HG02623 (cell line): ENCODE measurements at regions not wholly inside any gene's neighbourhood (a gene's known extent, or its start where the extent isn't known, plus 50 kb on each side); places are given as distances from the start of the nearest gene placed in this dataset.

Experiments used
- ATAC-seq: cut with Tn5 transposase; IDR thresholded peaks from one replicate; pipeline ENCODE4 v1.9.1; 2021; ENCODE audit warnings: moderate library complexity; ENCODE audit not compliant: unreplicated experiment

GRCh38 chr15:81869161-81869954 lies 176.5 kb downstream of the MEX3B start:
- ATAC-seq: no peak

- ATAC-seq: peak; percentile 96
Observed at GRCh38 chr15:81865850-81866537, 179.8 kb downstream of the MEX3B start.

- ATAC-seq: no peak
Observed at GRCh38 chr15:81863162-81863561, 182.7 kb downstream of the MEX3B start.

- ATAC-seq: no peak
Observed at GRCh38 chr15:81859737-81860516, 185.9 kb downstream of the MEX3B start.

GRCh38 chr15:81858586-81858985 lies 187.2 kb downstream of the MEX3B start:
- no peak for ATAC-seq

DNA sequence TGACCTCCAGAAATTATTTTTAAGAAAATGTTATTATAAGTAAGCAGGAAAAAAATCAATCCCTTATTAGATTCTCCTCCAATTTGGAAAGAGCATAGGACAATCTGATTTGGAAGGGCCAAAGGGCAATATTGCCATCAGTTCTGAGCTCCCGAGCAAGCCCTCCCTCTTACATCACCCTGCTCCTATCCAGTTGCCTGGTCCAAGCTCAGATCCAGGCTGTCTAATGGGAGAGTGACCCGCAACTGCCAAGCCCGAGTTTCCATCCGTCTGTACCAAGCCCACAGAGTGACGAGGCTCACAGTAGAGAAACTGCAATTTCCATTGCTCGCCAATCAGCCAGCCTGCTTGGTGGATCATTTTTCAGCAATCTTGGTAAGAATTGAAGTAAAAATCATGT lies 187.7 kb downstream of the MEX3B start:
- ATAC-seq: no peak

GRCh38 chr15:81856634-81857026 lies 189.2 kb downstream of the MEX3B start:
- no peak for ATAC-seq

DNA sequence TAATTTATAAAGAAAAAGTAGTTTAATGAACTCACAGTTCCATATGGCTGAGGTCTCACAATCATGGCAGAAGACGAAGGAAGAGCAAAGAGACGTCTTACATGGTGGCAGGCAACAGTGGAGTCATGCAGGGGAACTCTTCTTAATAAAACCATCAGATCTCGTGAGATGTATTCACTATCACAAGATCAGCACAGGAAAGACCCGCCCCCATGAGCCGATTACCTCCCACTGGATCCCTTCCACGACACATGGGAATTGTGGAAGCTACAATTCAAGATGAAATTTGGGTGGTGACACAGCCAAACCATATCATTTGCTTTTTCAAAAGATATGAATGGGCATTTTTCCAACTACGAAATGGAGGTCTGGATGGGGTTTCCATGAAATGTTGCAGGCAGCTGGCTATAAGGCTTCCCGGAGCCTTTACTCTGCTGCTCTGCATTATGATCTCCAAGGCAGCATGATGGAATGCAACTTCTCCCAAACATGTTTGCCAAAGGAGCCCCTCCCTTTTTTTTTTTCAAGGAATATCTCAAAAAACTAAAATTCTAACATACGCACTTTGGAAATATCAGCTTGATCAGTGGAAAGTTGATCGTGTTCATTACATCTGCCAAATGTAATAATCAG lies 189.7 kb downstream of the MEX3B start:
- no peak for ATAC-seq

GRCh38 chr15:81853150-81853748 lies 192.6 kb downstream of the MEX3B start:
- ATAC-seq: no peak

DNA sequence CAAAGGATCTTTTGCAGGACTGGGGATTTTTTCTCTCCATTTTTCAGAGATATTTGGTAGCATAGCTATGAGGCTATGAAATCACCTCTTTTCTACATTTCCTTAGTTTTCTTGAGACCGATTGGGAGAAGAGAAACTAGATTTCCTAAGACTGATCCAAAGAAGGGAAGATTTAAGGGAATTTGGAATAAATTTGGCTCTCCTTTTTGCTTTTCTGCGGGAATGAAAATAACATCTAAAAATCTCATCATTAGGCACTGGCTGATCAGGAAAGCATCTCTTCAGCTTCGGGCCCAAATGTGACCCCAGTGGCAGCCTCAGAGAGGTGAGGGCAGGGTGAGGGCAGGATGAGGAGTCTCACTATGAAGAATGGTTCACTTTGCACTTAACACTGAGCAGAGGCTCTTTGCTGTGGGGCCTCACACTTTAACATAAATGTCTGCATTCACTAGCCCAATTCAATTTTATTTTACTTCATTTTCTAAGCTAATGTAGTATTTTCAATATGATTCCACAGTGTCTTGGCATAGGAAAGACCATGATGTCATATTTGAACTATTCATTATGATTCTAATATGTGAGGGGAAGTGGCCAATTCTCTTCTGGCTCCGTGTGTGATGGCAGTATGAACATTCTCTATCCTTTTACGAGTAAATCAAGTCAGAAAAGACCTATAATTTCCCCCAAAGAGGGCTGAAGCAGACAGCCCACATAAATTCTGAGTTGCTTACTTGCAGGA lies 193.2 kb downstream of the MEX3B start:
- ATAC-seq: no peak

DNA sequence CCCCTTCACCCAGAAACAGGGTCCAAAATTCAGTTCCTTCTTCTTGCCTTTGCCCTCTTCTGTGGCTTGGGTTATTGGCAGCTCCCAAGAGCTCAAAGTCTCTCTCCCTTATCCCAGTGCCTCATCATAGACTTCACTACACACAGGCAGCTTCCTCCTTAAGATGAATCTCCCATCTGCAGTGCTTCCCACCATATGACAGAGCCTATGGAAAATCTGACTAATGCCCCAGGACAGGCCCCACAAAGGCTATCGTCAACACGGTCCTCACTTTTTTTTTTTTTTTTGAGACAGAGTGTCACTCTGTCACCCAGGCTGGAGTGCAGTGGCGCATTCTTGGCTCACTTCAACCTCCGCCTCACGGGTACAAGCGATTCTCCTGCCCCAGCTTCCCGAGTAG lies 194.1 kb downstream of the MEX3B start:
- ATAC-seq: no peak

DNA sequence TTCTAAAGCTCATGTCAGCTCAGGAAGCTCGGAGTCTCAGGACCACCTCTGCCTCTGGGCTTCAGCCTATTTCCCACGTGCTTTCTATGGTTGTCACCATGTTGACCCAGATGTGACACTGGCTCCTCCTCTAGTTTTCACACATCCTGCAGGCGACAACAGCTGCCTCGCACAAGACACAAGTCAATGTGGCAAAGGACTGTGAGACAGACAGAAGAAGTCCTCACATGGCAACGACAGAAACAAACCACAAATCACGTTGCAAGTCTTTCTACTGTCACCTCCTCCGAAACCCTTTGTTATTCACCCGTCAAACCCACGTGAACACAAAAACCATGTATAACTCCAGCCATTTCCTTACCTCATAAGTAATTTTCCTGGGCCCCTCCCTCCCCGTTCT lies 194.5 kb downstream of the MEX3B start:
- no peak for ATAC-seq

GRCh38 chr15:81849289-81849688 lies 196.5 kb downstream of the MEX3B start:
- ATAC-seq: no peak

DNA sequence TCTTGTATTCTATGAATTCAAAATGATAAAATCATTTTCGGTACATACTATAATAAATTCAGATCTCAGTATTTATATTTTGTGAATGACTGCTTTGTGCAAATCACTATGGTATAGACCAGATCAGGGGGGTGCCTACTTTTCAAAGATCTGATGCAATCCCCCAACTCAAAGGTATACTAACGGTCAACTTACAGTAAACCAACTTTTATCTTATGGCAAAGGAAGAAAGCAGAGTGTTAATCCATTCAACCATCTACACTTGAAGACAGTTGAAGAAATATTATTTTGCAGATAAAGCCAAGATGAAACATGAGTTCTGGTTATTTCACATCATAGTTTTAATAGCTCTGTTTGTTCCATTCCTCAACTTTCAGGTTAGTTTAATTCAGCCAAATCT lies 197.1 kb downstream of the MEX3B start:
- no peak for ATAC-seq

- no peak for ATAC-seq
Observed at GRCh38 chr15:81843757-81844407, 201.9 kb downstream of the MEX3B start.

GRCh38 chr15:81843226-81843625 lies 202.6 kb downstream of the MEX3B start:
- ATAC-seq: peak; percentile 63

DNA sequence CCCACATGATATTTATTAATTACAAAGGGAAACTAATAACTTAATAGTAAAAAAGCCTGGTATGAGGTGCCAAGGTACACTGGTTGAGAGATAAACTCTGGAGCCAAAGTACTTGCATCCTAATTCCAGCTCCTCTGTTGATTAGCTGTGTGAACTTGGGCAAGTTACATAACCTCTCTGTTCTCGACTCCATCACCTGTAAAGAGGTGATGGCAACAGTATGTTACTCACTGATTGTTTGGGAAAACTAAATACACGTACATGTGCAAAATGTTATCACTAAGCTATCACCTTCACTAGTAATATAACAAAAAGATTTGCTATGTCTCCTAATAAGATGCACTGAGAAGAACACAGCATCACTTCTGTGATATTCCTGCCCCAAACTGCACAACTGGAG lies 206.4 kb downstream of the MEX3B start:
- no peak for ATAC-seq

- ATAC-seq: no peak
Observed at GRCh38 chr15:81835731-81836130, 210.1 kb downstream of the MEX3B start.

GRCh38 chr15:81830520-81830919 lies 215.3 kb downstream of the MEX3B start:
- no peak for ATAC-seq

- ATAC-seq: no peak
Observed at GRCh38 chr15:81829918-81830317, 215.9 kb downstream of the MEX3B start.
